HG03354 (cell line): ENCODE measurements at regions not wholly inside any gene's neighbourhood (a gene's known extent, or its start where the extent isn't known, plus 50 kb on each side); places are given as distances from the start of the nearest gene placed in this dataset.

Source experiments
- ATAC-seq: cut with Tn5 transposase; IDR thresholded peaks from one replicate; pipeline ENCODE4 v1.9.1; 2021; ENCODE audit warnings: mild to moderate bottlenecking; ENCODE audit not compliant: unreplicated experiment, poor library complexity, severe bottlenecking

DNA sequence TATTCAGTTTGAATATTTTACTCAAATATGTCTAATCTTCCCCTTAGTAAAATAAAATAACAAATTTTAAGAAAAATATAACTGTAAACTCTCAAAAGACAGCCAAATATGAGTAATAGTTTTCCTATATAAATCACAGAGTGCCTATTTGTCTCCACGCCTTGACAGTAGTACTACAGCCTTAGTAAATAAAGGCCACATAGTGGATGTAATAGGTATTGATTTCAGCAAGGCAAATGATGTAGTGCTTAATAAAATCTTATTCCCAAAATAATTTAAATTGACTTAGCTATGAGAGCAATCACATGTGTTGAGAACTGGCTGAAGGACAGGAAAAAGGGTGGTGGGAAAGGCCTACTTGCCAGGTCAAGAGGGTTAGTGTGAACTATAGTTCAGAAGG lies 747.2 kb downstream of the OLFM4 start:
- ATAC-seq = no peak

DNA sequence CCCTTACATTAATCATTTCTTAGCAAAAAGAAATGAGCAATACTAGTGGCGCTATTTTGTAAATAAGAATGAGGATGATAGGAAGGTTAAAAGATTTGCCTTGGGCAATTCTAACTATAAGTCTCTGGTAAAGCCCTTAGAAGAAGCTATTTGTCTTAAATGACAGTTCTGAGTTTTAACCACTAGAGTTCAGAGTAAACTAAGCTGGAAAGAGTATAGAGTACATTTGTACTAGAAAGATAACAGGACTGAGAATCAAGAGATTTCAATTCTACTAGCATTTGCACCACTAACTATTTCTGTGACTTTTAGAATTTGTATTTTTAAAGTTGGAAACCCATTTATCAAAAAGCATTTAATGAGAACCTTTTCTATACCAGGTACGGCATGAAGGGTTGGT lies 750.3 kb downstream of the OLFM4 start:
- no peak for ATAC-seq

DNA sequence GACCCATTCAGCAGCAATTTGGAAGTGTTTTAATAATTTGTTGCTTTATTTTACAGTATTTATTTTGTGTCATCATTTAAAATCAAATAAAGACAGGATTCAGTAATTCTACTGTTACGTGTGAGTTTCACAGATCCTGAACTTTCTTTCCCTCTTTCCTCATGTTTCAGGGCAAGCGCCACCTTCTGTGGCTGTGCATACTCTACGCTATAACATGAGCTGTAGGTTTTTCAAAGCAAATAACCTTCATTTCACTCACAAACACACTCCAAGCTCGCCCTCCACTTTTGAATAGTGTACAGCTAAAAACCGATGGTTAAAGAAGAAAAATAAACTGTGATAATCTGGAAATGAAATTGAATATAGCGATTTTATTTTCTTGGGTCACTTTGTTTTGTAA lies 753.3 kb downstream of the OLFM4 start:
- ATAC-seq = no peak

DNA sequence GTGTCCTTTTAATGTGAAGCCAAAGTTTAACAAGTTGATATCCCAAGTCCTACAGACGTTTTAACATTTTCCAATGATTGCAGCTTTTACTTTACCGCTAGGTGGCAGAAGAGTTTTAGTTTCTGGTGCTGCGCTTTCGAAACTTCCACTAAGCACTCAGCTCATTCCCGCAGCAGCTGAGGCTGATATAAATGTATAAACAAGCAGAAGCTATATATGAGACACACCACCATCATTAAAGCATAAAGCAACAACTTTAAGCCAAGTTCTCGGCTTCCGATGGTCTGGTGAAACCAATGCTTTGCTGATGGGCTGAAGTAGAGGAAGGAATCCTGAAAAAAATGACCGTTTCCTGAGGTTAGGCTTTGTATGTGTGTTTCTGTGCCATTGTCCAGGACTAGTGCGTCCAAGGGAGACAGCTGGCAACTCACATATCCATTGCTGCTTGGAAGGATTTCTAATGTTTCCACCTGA lies 753.9 kb downstream of the OLFM4 start:
- peak; percentile 84 for ATAC-seq

DNA sequence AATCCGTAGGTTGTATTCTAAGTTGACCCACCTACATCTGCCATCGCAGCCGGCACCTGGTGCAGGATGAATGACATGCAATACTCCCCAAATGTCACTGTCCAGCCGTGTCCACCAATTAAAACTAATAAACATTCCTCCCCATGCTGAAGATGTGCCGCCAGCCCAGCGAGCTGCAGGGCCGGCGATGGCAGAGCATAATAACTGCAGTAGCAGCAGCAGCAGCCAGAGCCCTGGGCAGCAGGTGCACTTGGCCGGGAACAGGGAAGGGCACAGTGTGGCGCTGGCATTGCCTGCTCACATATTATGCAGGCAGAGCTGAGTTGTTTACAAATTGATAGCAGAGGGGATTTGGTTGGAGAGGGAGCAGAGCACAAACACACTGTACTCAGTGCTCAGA lies 754.9 kb downstream of the OLFM4 start:
- ATAC-seq = no peak

DNA sequence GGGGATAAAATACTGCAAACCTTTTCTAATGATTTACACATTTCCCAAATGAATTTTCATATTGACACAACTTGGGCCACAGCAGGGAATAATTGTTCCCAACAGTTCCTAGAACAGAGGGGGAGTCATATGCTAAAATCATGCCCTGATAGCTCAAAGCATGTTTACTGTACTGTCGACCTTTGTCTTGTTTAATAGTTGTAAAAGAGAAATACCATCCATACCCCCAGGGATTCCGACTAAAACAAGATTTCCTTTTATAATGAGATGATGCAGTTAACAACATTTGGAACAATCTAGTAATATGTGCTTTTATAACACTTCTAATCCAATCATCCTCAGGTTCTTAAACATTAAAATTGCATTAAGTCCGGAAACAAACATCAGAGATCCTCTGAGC lies 759.7 kb downstream of the OLFM4 start:
- no peak for ATAC-seq

DNA sequence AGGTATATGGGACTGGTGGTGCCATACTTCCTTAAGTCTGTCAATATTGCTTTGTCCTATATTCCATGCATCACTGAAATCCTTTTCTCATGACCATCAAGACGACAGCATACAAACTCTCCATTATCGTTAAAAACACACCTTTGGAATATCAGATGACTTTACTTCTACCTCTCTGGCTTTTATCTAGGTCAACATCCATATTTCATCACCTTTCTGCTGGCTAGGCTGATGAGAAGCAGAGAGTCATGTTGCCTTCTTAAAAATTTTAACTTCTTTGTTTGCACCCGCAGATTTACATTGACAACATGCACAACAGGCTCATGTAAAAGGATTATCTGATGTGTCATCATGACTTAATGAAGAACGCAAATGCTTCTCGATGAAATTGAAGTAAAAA lies 771.4 kb downstream of the OLFM4 start:
- ATAC-seq = no peak

DNA sequence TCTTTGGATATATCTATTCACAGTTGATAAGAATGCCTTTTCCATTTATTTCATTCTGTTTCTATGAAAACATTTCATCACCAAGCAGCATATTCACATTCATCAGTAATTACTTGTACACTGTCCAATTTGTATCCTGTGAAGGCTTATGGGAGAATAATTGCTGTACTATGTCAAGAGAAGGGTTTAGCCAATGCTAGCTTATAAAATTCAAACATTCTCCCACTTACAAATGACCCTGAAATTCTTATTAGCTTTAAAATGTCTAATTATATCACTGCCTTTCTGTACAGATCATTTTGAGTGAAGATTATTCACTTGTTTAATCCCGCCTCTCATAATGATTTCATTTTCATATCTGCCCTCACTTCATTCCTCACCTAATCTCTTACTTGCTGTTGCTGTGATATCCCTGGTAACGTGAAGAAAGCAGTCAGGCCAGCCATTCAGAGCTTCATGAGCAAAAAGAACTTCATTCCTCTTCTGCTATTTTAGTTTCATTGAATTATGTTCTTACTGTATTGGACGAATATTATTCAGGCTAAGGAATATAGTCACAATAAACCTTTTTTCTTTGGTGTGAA lies 778.7 kb downstream of the OLFM4 start:
- no peak for ATAC-seq

DNA sequence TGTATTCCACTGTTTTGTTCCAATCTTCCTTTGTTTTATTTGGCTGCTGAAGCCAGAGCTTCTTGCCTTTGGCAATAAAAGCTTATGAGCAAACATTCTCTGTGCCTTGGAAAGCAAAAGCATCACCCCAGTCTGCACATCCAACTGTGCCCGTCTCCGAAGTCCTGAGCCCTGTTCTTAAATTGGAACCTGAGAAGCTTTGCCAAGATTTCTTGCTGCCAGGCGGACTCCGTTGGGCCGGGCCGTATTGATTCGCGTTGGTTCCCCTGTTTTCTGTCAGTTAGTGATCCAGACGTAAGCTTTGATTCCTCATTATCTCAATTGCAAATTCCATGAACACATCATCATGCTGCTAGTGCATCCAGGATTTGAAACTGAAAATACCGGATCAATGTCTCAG lies 793.0 kb downstream of the OLFM4 start:
- no peak for ATAC-seq

DNA sequence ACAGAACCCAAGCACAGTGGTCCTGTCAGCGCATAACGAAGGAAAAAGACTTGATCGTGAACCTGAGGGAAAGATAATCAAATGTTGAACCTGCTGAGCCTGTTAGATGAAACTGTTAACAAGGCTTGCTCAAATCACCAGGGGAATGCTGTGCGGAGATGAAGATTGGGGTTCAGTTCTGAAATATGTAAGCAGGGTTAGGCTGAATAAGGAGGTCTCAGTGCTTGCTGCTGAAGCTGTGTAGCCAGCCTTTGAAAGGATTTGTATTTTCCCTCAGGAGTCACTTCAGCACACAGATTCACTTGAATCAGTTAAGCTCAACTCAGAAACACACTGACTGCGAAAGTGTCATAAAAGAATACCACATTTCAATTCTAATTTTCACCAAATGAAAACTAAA lies 793.5 kb downstream of the OLFM4 start:
- no peak for ATAC-seq

DNA sequence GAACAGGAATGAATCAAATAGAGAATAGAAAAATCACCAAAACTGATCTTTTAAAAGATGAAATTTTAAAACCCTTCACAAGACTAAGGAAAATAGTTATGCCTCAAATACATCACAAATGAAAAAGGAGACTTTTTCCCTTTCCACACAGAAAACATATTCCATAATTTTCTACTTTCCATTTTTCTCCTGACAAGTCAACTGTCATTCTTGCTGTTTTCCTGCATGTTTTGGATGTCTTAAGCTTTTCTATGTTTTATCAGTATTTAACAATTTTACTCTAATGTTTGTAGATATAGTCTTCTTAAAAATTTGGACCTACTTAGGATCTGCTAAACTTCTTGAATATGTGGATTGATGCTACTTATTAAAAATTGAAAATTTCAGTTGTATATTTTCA lies 810.8 kb downstream of the OLFM4 start:
- ATAC-seq = no peak

DNA sequence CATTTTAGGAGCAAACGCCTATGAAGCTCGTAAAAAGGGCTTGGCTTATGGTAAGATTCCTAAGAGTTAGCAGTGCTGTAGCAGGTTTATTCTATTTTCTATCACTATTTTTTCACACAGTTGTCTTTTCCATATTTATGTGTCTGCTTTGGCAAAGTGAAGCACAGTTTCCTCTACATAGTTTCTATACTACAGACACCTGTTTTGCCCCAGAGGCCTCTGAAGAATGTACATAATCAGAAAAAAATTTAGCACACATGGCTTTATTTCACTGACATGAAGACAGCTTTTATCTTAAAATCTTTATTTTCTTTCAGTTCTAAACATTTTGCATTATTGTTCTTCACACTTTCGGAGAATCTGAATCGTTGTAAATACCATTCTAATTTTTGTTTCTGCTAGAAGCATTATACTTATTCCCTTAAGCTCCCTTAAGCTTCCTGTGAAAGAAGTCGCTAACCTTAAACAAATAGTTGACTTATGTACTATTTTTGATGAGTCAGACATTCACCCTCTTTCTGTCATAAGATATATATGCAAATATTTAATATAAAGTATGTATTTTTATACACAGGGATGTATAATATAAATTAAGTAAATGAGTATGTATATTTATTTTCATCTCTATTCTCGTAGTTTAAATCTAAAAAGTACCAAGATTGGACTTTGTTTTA lies 816.0 kb downstream of the OLFM4 start:
- no peak for ATAC-seq

DNA sequence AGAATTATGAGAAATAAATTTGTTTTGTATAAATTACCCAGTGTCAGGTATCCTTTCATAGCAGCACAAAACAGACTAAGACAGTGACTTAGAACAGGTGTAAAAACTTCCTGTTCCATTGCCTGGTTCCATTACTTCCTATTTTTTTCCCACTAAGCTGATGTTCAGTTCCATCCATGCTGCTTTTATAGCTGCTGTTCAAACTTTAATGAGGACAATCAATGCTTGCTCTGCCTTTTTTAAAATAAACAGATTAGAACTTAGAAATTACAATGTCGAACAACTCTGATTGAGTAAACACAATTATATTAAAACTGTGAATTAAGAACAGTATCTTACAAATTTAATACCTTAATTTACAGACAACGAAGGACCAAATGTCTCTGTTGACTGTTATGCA lies 818.9 kb downstream of the OLFM4 start:
- ATAC-seq = no peak

DNA sequence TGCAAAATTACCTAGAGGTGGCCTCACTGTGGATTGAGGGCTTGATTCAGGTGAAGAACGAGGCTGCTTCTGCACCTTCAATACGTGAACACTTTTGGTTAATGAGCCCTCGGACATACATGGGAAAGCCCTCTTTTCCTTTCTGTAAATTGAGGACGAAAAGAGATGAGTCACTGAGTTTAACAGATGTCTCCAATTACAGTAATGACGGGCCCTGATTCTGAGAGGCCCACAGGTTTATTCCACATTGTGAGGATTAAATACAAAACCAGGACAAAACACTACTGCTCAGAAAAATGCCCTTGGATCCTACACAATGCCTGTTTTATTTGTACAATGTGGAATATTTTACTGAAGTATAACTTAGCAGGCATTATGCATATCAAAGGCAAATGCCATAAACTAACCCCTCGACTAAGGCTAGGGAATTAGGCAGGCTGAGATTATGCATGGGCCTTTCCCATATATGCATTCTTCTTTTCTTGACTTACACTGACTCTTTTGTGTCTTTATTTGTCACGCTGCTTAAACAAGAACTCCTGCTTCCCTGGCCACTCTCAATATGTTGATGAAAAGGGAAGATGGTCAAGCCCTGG lies 819.9 kb downstream of the OLFM4 start:
- no peak for ATAC-seq

DNA sequence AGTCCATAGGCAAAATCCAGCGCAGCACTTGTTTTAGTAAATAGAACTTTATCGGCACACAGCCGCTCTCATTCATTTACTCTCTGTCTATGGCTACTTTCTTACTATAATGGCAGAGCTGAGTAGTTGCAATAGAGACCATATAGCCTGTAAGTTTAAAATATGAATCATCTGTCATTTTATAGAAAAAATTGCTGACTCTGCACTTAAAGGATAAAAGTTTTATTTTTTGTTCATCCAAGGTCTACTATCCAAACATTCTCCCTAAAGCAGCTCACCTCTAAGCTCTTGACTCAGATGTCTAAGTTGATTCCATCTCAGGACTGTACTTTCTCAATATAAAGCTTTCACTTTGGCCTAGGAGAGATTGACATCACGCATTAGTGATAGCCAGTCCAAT lies 825.7 kb downstream of the OLFM4 start:
- ATAC-seq = no peak

DNA sequence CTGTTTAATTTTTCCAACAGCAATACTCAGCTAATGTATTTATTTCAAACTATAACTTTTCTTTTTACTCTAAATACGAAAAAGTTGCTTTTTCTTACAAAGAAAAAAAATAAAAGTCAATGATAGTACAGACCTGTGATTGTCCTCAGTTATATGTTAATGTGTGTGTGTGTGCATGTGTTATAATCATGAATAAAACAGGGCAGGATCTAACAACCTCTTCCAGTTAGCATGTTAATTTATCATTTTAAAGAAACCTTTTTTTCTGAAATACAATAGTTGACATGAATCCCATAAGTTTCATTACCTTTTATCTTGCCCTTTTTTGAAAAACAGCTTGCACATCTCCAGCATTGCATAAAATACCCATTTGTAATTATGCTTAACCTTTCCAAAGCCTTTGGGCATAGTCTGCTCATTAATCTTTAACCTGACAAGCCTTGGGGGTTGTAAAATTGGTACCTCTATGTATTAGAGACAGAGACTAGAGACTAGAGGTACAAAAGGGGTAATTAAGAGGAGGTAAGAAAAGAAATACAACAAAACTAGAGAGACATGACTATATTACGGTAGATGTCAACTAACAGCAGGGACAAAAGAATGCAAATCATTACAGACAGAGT lies 828.1 kb downstream of the OLFM4 start:
- no peak for ATAC-seq

DNA sequence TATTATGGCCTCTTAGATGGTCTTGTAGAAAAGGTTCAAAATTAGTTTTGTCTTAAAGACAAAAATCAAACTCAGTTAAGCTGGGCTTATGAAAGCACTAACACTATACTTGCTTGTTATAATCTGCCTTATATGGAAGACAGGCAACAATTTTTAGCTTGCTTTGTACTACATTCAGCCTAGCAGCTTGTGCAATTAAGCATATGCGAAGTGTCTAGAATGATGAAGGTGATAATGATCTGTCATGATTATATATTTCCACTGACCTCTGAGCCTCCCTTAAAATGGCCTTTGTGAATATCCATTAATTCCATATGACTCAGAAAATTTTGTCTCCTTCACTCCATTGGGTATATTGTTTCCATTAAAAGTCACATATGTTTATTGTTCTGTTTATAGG lies 834.9 kb downstream of the OLFM4 start:
- no peak for ATAC-seq

DNA sequence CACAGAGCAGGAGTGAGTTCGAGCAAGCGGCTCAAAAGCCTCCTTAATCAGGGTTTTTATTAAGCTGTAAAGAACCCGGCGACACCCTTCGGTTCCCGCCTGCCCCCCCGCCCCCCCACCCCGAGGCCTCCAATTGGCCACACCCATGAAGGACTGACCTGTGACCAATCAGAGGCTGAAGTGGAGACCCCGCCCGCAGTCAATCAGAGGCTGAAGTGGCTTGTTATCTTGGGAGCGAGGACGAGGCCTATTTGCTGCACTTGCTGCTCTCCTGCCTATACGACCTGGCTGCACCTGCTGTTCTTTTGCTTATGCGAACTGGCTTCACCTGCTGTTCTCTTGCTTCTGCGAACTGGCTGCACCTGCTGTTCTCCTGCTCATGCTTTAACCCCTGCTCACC lies 844.9 kb downstream of the OLFM4 start:
- ATAC-seq = no peak

DNA sequence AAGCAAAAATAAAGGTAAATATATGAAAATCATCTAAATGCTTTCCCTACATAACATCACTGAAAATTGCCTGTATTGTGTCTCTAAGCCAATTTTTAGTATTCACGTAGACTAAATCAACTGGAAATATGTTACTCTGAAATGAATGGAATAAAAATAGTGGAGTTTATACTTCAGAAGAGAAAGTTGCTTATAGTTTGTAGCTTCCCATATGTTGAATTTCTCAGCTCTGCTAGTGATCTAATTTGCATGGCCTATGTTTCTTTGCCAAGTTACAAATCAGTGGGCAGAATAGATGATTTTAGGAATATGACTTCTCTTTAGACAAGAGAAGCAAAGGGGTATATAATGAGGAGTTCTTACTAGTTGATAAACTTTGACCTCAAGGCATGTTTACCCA lies 850.2 kb downstream of the OLFM4 start:
- no peak for ATAC-seq

DNA sequence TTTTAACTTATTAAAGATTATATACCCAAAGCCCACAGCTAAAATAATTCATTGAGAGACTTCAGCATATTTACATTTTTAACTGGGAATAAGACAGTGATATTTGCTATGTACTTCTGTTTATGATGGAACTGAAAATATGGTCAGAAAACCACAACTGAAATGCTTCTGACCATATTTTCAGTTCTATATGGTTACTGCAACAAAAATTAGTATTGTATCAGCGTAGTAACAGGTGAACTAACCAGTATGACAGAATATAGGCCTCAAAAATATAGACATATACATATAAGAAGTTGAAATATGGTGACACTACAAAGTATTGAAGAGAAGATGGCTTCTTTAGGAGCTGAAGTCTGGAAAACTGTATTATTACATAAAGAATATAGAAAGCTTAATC lies 857.4 kb downstream of the OLFM4 start:
- no peak for ATAC-seq

DNA sequence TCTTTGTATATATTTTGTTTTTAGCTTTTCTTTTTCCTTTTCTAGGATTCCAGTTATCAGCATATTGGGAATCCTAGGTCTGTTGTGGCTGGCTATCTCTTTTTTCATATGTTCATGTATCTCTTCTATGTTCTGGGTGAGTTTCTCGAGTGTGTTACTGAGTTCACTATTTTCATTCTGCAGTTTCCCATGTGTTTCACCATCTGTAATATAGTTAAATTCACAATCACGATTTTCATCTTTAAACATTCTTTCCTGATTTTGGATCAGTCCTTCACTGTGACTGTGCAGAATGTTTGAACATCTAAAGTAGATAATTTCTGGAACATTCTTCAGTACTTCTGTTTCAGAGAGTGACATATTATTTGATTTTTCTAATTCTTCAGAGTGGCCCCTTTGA lies 862.1 kb downstream of the OLFM4 start:
- ATAC-seq = no peak
